ENCODE measurements at regions not wholly inside any gene's neighbourhood (a gene's known extent, or its start where the extent isn't known, plus 50 kb on each side); places are given as distances from the start of the nearest gene placed in this dataset.

GRCh38 chr3:193149998-193150397 is 91.0 kb upstream of the PLAAT1 start:
- TF ChIP-seq YY1 (IDR thresholded peaks at IDR 0.05; ENCODE audit: insufficient read depth, insufficient read length) (no peak), ZNF274 (IDR thresholded peaks at IDR 0.05; ENCODE audit: low read depth, low read length) (no peak)

All from NT2/D1 (cell line).